ENCODE measurements at regions not wholly inside any gene's neighbourhood (a gene's known extent, or its start where the extent isn't known, plus 50 kb on each side); places are given as distances from the start of the nearest gene placed in this dataset.

DNA sequence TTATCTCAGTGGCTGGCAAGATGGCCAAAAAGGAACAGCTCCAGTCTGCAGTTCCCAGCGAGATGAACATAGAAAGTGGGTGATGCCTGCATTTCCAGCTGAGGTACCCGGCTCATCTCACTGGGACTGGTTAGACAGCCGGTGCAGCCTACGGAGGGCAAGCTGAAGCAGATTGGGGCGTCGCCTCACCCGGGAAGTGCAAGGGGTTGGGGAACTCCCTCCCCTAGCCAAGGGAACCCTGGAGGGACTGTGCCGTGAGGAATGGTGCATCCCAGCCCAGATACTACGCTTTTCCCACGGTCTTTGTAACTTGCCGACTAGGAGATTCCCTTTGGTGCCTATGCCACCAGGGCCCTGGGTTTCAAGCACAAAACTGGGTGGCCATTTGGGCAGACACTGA, 324.7 kb downstream of the GJA1 start:
- 44% methylated on average over 11 of the region's 11 CpGs for WGBS (ENCODE audit: insufficient coverage, insufficient replicate concordance, low lambda C conversion rate, missing lambda C conversion rate)
- BruUV-seq (replicated peaks), result no TSS peak

More for the DNA sequence above, 324.7 kb downstream of the GJA1 start:
- ChIA-PET POLR2A (no interaction called here), SMC1A (ENCODE audit: uncharacterized antibody, unreplicated experiment) (interaction anchor here (1.0 kb wide), 1 partner anchor 56 kb away, joined by 5 read pairs; no protein-coding TSS in a partner anchor), RAD21 (ENCODE audit: unreplicated experiment) (no interaction called here), CTCF (no interaction called here)
- no peak overlapping the region for H2AFZ ChIP-seq (ENCODE audit: control insufficient read depth, low read depth, low read length)
- peaks cover 3% of the 10 kb centered on the region; the same call in 1 of the 2 replicates for H3K4me1 ChIP-seq (ENCODE audit: control insufficient read depth, insufficient read depth, low read length)
- TF ChIP-seq SMAD1 (IDR thresholded peaks at IDR 0.05; ENCODE audit: low read depth, partially characterized antibody) (no peak), BCL3 (IDR thresholded peaks at IDR 0.05; ENCODE audit: borderline replicate concordance, insufficient read depth, low read depth, low read length, poor library complexity, severe bottlenecking) (no peak), BCL11A (IDR thresholded peaks at IDR 0.05; ENCODE audit: low read depth, low read length) (no peak), YY1 (IDR thresholded peaks at IDR 0.05; ENCODE audit: low read depth, low read length) (no peak), SP1 (IDR thresholded peaks at IDR 0.05; ENCODE audit: low read depth, low read length) (no peak), SUPT20H (IDR thresholded peaks at IDR 0.05; ENCODE audit: borderline replicate concordance, control insufficient read depth, low read depth, low read length) (no peak), TCF3 (IDR thresholded peaks at IDR 0.05; ENCODE audit: borderline replicate concordance, insufficient read depth, low read depth, low read length) (no peak), ZBTB11 (CRISPR knock-in tag; IDR thresholded peaks at IDR 0.05) (no peak), JUNB (IDR thresholded peaks at IDR 0.05) (no peak), CBX3 (IDR thresholded peaks at IDR 0.05; ENCODE audit: borderline replicate concordance, low read depth) (no peak), BRCA1 (IDR thresholded peaks at IDR 0.05; ENCODE audit: low read depth, low read length) (no peak)
- TF ChIP-seq, protein P1, sequence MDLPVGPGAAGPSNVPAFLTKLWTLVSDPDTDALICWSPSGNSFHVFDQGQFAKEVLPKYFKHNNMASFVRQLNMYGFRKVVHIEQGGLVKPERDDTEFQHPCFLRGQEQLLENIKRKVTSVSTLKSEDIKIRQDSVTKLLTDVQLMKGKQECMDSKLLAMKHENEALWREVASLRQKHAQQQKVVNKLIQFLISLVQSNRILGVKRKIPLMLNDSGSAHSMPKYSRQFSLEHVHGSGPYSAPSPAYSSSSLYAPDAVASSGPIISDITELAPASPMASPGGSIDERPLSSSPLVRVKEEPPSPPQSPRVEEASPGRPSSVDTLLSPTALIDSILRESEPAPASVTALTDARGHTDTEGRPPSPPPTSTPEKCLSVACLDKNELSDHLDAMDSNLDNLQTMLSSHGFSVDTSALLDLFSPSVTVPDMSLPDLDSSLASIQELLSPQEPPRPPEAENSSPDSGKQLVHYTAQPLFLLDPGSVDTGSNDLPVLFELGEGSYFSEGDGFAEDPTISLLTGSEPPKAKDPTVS (IDR thresholded peaks at IDR 0.05; ENCODE audit: low read depth, low read length), result no peak
- TF ChIP-seq, protein P2, sequence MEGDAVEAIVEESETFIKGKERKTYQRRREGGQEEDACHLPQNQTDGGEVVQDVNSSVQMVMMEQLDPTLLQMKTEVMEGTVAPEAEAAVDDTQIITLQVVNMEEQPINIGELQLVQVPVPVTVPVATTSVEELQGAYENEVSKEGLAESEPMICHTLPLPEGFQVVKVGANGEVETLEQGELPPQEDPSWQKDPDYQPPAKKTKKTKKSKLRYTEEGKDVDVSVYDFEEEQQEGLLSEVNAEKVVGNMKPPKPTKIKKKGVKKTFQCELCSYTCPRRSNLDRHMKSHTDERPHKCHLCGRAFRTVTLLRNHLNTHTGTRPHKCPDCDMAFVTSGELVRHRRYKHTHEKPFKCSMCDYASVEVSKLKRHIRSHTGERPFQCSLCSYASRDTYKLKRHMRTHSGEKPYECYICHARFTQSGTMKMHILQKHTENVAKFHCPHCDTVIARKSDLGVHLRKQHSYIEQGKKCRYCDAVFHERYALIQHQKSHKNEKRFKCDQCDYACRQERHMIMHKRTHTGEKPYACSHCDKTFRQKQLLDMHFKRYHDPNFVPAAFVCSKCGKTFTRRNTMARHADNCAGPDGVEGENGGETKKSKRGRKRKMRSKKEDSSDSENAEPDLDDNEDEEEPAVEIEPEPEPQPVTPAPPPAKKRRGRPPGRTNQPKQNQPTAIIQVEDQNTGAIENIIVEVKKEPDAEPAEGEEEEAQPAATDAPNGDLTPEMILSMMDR (IDR thresholded peaks at IDR 0.05 in 2 of 3, conservative IDR thresholded peaks at IDR 0.05 in 1 of 3; ENCODE audit: control insufficient read depth in 2 of 3, extremely low read depth in 1 of 3, insufficient read depth in 1 of 3, low read depth in 3 of 3, low read length in 3 of 3), result no peak
- TF ChIP-seq, protein P3, sequence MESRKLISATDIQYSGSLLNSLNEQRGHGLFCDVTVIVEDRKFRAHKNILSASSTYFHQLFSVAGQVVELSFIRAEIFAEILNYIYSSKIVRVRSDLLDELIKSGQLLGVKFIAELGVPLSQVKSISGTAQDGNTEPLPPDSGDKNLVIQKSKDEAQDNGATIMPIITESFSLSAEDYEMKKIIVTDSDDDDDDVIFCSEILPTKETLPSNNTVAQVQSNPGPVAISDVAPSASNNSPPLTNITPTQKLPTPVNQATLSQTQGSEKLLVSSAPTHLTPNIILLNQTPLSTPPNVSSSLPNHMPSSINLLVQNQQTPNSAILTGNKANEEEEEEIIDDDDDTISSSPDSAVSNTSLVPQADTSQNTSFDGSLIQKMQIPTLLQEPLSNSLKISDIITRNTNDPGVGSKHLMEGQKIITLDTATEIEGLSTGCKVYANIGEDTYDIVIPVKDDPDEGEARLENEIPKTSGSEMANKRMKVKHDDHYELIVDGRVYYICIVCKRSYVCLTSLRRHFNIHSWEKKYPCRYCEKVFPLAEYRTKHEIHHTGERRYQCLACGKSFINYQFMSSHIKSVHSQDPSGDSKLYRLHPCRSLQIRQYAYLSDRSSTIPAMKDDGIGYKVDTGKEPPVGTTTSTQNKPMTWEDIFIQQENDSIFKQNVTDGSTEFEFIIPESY (IDR thresholded peaks at IDR 0.05), result no peak
- no peak overlapping the region for H3K9ac ChIP-seq (ENCODE audit: control insufficient read depth, insufficient read depth, low read length)
- in situ Hi-C loops (cut with MboI), result no loop called here
- H3K79me2 ChIP-seq (ENCODE audit: control insufficient read depth, insufficient read depth, low read length), result no peaks in the 10 kb centered on the region
- intact Hi-C loops (cut with micrococcal nuclease; ENCODE audit: unreplicated experiment), result no loop called here
- H4K20me1 ChIP-seq (ENCODE audit: control insufficient read depth, insufficient read depth), result no peaks in the 10 kb centered on the region
- no peak for ATAC-seq
- no peak for FAIRE-seq
- no peaks in the 10 kb centered on the region for H3K36me3 ChIP-seq (ENCODE audit: control insufficient read depth in 2 of 2, insufficient read depth in 2 of 2, low read length in 1 of 2)
- no peaks in the 10 kb centered on the region for H3K27me3 ChIP-seq (replicated peaks in 1 of 2; ENCODE audit: control insufficient read depth in 2 of 2, insufficient read depth in 2 of 2, low read length in 1 of 2)
- no peak overlapping the region for H3K4me2 ChIP-seq (ENCODE audit: control insufficient read depth, insufficient read depth)
- no peak for DNase-seq (ENCODE audit: low read depth, low spot score)
- no peaks in the 10 kb centered on the region for H3K9me3 ChIP-seq (replicated peaks; ENCODE audit: control insufficient read depth, insufficient read depth, low read length)
- no peak overlapping the region for H3K4me3 ChIP-seq
- H3K27ac ChIP-seq (ENCODE audit: control insufficient read depth, insufficient read depth), result no peak overlapping the region

Measured in GM12878 (cell line).